HTR-8/SVneo (cell line): ENCODE measurements at regions not wholly inside any gene's neighbourhood (a gene's known extent, or its start where the extent isn't known, plus 50 kb on each side); places are given as distances from the start of the nearest gene placed in this dataset.
"Not testable (repeated sequence)": the region's sequence is repeated elsewhere in the genome, so short reads cannot be mapped to it uniquely, and the experiment has no call there.

ENCODE experiments used
- DNase-seq: peaks from one replicate; pipeline ENCODE4 v3.0.0; 2011; ENCODE audit warnings: low spot score, mixed read lengths; ENCODE audit not compliant: insufficient read length
- FAIRE-seq: peaks from 2 replicates; lab custom pipeline; 2011; peaks lifted over from hg19 to GRCh38; lab: Jason Lieb, UNC

- DNase-seq (no peak), FAIRE-seq (no peak)
Measured at GRCh38 chr7:3094701-3095445, 51.2 kb upstream of the CARD11 start.

DNA sequence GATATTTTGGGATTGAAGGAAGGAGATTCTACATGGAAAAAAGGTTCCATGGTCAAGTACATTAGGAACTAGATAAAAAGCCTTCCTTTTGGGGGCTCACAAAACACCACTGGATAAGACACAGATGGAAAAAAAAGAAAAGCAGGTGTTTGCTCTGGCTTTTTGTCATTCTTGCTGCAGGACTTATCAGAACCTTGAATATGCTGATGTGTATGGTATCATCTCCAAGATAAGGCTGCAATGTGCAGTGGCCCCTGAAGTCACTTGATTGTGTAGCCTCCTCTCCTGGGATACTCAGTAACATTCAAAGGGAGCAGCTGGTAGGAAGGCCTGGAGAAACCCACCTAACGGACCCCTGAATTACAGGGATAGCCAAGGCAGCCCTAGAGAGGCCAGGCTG lies 54.1 kb upstream of the CARD11 start:
- FAIRE-seq (no peak), DNase-seq (no peak)

- no peak for DNase-seq
- FAIRE-seq = no peak
Measured at GRCh38 chr7:3102159-3102558, 58.5 kb upstream of the CARD11 start.

- FAIRE-seq = no peak
- no peak for DNase-seq
Measured at GRCh38 chr7:3103614-3104398, 60.1 kb upstream of the CARD11 start.

- FAIRE-seq (no peak), DNase-seq (no peak)
Measured at GRCh38 chr7:3105856-3106255, 62.2 kb upstream of the CARD11 start.

DNA sequence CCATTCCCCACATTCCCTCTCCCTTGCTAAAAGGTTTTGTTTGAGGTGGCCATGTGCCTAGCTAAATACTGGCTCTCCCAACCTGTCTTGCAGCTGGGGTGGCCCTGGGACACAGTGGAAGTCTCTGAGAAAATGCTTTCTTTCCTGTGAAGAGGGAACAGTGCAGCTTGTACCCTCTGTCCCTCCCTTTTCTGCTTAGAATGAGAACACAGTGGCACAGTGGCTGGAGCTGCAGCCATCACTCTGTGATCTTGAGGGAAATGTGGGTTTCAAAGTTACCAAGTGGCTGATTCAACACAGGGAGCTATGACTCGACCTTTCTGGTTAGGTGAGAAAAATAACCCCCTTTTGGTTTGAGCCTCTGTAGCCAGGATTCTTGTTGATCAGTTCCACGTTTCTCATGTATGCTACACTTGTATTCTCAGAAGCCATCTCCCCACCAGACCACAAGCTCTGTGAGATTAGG lies 62.7 kb upstream of the CARD11 start:
- FAIRE-seq (no peak), DNase-seq (no peak)

- no peak for FAIRE-seq
- DNase-seq = no peak
Measured at GRCh38 chr7:3107228-3107763, 63.6 kb upstream of the CARD11 start.

- no peak for FAIRE-seq
- DNase-seq = no peak
Measured at GRCh38 chr7:3107889-3108570, 64.4 kb upstream of the CARD11 start.

DNA sequence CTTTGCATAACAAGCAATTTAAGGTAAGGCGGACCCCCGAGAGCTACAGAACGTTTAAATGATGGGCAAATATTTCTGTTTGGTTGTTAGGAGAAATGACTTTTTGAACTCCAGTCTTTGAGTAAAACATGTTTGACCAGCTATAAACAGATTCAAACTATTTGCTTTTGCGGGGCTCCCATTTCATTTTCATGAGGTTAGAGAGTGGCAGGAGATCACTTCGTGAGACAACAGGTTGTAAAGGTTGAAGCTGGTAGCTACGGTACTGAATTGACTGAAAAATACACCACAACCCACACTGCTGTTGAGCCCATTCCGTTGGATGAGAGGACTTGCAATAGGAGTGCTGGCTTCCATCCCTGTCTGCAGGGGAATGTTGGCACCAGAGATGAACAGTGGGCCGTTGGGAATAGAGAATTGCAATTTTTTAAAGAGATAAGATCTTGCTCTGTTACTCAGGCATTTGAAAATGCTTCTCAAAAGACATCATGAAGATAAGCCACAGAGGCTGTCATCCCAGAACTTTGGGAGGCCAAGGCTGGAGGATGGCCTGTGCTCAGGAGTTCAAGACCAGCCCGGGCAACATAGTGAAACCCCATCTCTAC lies 65.7 kb upstream of the CARD11 start:
- FAIRE-seq (peak; percentile 40), DNase-seq (no peak)

GRCh38 chr7:3112479-3113134 lies 68.9 kb upstream of the CARD11 start:
- FAIRE-seq (no peak), DNase-seq (no peak)

- FAIRE-seq = no peak
- DNase-seq = no peak
Measured at GRCh38 chr7:3114917-3115316, 71.2 kb upstream of the CARD11 start.

- DNase-seq (no peak), FAIRE-seq (no peak)
Measured at GRCh38 chr7:3117081-3117480, 73.4 kb upstream of the CARD11 start.

GRCh38 chr7:3117488-3118231 lies 74.0 kb upstream of the CARD11 start:
- FAIRE-seq = no peak
- DNase-seq = no peak

DNA sequence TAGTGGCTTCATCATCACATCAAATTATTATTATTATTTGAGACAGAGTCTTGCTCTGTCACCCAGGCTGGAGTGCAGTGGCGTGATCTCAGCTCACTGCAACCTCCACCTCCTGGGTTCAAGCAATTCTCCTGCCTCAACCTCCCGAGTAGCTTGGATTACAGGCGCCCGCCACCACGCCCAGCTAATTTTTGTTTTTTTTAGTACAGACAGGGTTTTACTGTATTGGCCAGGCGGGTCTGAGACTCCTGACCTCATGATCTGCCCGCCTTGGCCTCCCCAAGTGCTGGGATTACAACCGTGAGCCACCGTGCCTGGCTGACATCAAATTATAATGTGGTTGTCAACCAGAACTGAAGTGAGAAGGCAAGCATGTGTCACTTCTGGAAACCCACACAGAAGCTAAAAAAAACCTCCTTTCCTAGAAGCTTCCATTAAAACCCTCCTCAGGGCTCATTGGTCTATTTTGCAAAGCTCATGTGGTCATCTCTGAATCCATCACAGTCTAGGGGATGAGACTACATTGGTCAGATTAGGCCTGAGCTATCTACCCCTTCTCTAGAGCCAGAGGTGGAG lies 75.8 kb upstream of the CARD11 start:
- not testable (repeated sequence) for FAIRE-seq, DNase-seq

GRCh38 chr7:3119963-3120362 lies 76.3 kb upstream of the CARD11 start:
- FAIRE-seq = peak; percentile 44
- DNase-seq = no peak

DNA sequence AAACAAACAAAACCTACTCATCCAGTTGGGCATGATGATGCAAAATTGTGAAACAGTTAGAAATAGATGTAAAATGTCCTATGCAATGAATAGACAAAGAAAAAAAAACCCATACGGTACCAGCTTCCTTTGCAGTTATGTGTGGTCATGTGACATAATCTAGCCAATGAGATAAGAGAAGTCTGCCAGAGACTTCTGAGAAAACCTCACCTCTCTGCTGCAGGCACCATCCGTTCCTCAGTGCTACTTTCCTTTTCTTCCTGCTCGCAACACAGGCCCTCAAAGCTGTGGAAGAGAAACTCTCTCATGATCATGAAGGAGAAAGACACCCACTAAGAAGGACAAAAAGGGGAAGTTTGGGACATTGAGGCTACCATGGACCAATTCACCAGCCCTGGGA lies 76.8 kb upstream of the CARD11 start:
- DNase-seq (no peak), FAIRE-seq (no peak)

- DNase-seq (no peak), FAIRE-seq (no peak)
Measured at GRCh38 chr7:3128857-3129490, 85.3 kb upstream of the CARD11 start.

DNA sequence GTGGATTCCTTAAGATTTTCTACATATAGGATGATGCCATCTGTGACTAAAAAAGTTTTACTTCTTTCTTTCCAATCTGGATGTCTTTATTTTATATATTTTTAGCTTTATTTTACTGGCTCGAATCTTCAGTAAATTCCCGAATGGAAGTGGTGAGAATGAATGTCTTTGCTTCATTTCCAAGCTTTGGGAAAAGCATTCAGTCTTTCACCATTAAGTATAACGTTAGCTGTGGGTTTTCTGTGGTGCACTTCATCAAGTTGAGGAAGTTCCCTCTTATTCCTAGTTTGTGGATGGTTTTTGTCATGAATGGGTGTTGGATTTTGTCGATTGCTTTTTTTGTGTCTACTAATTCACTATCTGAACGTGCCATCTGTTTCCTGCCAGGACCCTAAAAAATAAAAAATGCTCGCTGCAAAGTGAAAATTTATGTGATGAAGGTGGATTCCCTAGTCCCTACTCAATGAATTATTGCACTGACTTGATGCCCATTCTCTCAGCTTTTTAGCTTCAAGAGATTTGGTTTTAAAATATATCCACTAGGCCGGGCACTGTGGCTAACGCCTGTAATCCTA lies 90.2 kb upstream of the CARD11 start:
- DNase-seq (no peak), FAIRE-seq (no peak)
